ENCODE measurements at regions not wholly inside any gene's neighbourhood (a gene's known extent, or its start where the extent isn't known, plus 50 kb on each side); places are given as distances from the start of the nearest gene placed in this dataset.
"Not testable (repeated sequence)": the region's sequence is repeated elsewhere in the genome, so short reads cannot be mapped to it uniquely, and the experiment has no call there.

GRCh38 chrX:25905728-25906127 lies 232.4 kb upstream of the MAGEB18 start:
- H2AK5ac ChIP-seq (ENCODE audit: low read depth, low read length); H2BK15ac ChIP-seq (ENCODE audit: low read length); H4K20me1 ChIP-seq (replicated peaks in 1 of 2; ENCODE audit: control insufficient read depth in 1 of 2, insufficient read depth in 2 of 2, low read length in 2 of 2); H3K4me3 ChIP-seq (ENCODE audit: extremely low read depth in 1 of 4, insufficient read depth in 2 of 4, low read depth in 3 of 4, low read length in 4 of 4); H3K56ac ChIP-seq (replicated peaks; ENCODE audit: insufficient read length, low read depth, low read length); H2BK5ac ChIP-seq (ENCODE audit: low read depth, low read length); H3K4ac ChIP-seq (replicated peaks; ENCODE audit: insufficient read length, low read depth, low read length); H2BK20ac ChIP-seq (ENCODE audit: low read length); H4K5ac ChIP-seq (ENCODE audit: insufficient read length, low read depth, low read length); H3K79me1 ChIP-seq (ENCODE audit: low read depth, low read length); H3K4me1 ChIP-seq (replicated peaks in 1 of 4; ENCODE audit: control insufficient read depth in 3 of 4, insufficient read depth in 4 of 4, low read length in 3 of 4); H2BK120ac ChIP-seq (replicated peaks; ENCODE audit: low read depth, low read length); H3K36me3 ChIP-seq (ENCODE audit: control insufficient read depth in 2 of 4, insufficient read depth in 4 of 4, low read length in 3 of 4); H3K23me2 ChIP-seq (ENCODE audit: low read depth, low read length); H3K4me2 ChIP-seq (ENCODE audit: insufficient read depth in 1 of 2, low read depth in 2 of 2, low read length in 2 of 2); FAIRE-seq; CTCF ChIA-PET (ENCODE audit: partially characterized antibody); H3K9me3 ChIP-seq (ENCODE audit: insufficient read depth in 2 of 2, low read depth in 1 of 2, low read length in 1 of 2); H4K91ac ChIP-seq (replicated peaks; ENCODE audit: insufficient read length, low read length); H3K14ac ChIP-seq (ENCODE audit: insufficient read length); DNase-seq (ENCODE audit: low read depth in 1 of 2, low spot score in 2 of 2); POLR2A ChIA-PET (ENCODE audit: partially characterized antibody); H3K23ac ChIP-seq (ENCODE audit: insufficient read length); H2BK12ac ChIP-seq (ENCODE audit: low read depth, low read length); H4K8ac ChIP-seq (ENCODE audit: extremely low read depth, insufficient read depth, low read length); H3K9ac ChIP-seq (replicated peaks in 1 of 4; ENCODE audit: extremely low read depth in 1 of 4, low read depth in 3 of 4, low read length in 3 of 4); H2AFZ ChIP-seq (ENCODE audit: low read length); H3K79me2 ChIP-seq (ENCODE audit: control insufficient read depth in 1 of 2, insufficient read depth in 2 of 2, low read length in 2 of 2); H3K27me3 ChIP-seq (replicated peaks in 1 of 4; ENCODE audit: control insufficient read depth in 3 of 4, extremely low read depth in 1 of 4, insufficient read depth in 3 of 4, low read length in 3 of 4); H3K18ac ChIP-seq (ENCODE audit: extremely low read depth, low read length); H3K27ac ChIP-seq (ENCODE audit: low read depth, low read length): not testable (repeated sequence)
- no CpG with 5 or more reads among the region's 30 CpGs for WGBS, 2 experiments (ENCODE audit: extremely low coverage in 1 of 2, insufficient coverage in 1 of 2, insufficient read length in 1 of 2, insufficient replicate concordance in 2 of 2, low coverage in 1 of 2, low lambda C conversion rate in 2 of 2, missing lambda C conversion rate in 1 of 2)
